ENCODE measurements at regions not wholly inside any gene's neighbourhood (a gene's known extent, or its start where the extent isn't known, plus 50 kb on each side); places are given as distances from the start of the nearest gene placed in this dataset.
"Not testable (repeated sequence)": the region's sequence is repeated elsewhere in the genome, so short reads cannot be mapped to it uniquely, and the experiment has no call there.

DNA sequence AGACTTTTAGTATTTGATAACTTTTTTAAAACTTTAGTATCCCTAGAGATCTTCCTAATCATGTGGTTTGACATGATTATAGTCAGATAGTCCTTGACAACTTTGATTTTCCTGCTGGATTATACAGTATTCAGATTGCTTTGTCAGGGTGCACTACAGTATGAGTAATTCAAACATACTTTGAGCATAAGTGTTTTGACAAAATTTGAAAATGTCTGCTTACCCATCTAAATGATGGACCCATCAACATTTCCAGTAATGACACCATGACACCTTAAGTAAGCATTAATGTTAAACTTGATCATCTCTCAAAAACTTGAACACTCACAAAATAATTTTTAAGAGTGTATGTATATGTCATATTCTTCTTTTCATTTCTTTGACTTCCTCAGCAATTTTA is 514.5 kb upstream of the SMIM31 start:
- no peak for DNase-seq

DNA sequence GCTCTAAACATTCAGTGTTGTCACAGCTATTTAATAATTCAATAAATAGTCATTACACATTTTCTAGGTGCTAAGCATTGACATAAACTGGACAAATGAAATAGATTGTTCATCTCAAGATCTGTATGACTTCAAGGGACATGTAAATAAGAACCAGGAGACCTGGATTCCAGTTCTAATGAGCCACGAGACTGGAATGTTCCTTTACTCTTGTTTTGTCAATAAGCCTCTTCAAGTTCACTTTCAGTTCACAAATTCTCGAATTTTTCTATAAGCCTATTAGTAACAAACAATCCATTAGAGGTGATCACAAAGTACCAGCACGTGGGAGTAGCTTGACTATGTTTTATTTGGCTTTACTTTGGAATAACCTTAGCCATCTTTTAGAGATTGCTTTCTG is 514.0 kb upstream of the SMIM31 start:
- DNase-seq: no peak

DNA sequence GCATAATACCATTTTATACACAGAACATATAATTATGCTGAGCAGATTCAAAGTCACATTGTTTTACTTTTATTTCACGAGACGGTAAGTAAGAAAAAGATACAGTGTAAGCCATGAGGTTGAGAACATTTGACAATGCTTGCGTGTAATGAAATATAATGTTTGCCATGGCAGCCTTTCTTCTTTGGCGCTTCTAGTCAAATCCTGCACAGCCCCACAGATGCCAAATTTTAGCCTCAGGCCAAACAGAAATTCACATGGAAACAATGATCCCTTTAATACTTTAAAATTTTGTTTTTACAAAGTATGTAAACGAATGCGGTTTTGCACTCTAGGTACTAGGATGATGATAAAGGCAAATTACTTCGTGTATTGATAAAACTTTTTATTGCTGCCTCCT is 502.7 kb upstream of the SMIM31 start:
- no peak for DNase-seq

- no peak for DNase-seq
Observed at GRCh38 chr4:164252286-164252685, 501.6 kb upstream of the SMIM31 start.

- no peak for DNase-seq
Observed at GRCh38 chr4:164261831-164262230, 492.1 kb upstream of the SMIM31 start.

DNA sequence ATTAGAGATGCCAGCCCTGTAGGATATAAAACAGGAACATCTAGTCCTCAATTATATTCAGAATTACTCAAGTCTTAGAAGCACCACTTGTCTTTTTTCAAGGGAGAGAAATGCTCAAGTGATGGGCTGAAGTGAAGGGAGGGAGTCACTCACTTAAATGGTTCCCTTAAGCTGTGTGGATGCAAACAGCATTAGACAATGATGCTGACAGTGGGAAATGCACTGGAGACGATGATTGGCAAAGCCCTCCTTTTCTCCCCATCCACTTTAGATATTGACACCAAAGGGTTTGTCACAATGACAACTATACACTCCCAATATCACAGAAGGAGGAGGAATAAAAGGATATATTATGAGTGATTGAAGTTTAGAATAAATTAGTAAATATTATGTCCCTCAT is 491.4 kb upstream of the SMIM31 start:
- not testable (repeated sequence) for DNase-seq

DNA sequence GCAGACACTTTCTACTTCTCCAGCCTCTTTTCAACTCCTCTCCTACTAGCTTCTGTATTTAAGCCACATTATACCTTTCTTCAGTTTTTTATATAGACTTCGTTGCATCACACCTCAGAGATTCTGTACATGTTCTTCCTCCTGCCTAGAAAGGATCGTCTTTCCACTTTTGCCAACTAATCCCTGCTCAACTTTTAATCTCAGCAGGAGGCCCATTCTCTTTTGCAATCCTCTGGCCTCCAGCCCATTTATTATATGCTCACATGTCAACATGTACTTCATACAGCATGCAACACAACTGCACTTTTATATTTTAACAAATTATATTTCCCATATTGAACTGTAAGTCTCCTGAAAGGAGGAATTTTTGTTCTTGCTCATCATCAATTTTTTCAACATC is 476.5 kb upstream of the SMIM31 start:
- not testable (repeated sequence) for DNase-seq

DNA sequence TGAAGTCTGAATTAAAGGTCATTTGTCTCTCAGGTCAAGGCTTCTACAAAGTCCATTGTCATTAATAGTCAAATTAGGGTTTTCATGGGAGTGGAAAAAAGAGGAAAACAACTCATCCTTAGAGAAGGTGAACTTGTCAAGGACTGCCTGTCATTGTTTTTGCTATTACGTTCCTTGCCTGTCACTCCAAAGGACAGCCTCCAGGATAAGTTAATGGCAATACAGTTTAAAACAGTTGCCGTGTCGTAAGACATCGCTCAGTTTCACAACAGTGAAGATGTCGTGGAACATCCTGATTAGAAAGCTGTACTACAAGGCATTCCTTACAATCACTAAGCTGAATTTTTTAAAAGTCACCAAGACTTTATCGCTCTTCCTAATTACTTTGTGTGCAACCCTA is 466.8 kb upstream of the SMIM31 start:
- DNase-seq: no peak

DNA sequence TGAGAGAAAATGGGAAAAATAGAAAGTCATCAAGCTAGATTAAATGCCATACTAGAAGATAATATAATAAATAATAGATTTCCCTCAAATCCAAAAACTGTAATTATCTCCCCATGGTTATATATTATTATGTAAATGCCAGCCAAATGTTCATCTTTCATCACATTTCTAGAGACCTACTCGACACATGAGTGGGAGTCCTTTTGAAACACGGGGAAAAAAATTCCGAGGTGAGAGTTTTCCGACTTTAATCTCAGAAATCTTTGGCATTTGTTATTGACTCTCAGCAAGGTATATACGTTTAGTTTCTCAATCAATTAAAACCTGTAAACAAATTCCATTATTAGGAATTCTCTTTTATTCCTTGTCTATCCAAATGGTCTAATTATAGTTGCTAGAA is 465.4 kb upstream of the SMIM31 start:
- DNase-seq: no peak

GRCh38 chr4:164293203-164293602 is 460.7 kb upstream of the SMIM31 start:
- no peak for DNase-seq

- DNase-seq: no peak
Observed at GRCh38 chr4:164293743-164294142, 460.2 kb upstream of the SMIM31 start.

- no peak for DNase-seq
Observed at GRCh38 chr4:164301430-164301829, 452.5 kb upstream of the SMIM31 start.

DNA sequence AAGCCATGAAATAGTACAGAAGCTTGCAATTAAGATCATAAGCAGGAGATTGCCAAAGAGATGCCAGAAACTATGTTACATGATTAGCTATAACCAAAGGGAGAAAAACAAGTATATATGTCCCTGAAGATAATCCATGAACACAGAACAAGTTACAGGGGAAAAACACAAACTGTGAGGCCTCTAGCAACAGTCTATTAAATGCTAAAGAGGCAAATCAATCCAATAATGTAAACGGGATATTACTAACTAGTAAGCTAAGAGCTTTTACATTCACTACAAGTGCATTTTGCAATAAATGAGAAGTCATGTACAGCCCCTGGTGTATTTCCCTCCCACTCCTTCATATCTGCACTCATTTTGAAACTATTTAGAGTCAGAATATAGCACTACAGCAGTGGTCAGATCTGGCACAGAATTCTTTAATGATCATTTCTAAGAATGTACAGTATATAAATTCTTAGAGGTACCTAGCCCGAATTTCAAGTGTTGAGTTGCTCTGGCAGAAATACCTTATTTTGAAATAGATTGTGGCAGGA is 449.8 kb upstream of the SMIM31 start:
- DNase-seq: no peak

DNA sequence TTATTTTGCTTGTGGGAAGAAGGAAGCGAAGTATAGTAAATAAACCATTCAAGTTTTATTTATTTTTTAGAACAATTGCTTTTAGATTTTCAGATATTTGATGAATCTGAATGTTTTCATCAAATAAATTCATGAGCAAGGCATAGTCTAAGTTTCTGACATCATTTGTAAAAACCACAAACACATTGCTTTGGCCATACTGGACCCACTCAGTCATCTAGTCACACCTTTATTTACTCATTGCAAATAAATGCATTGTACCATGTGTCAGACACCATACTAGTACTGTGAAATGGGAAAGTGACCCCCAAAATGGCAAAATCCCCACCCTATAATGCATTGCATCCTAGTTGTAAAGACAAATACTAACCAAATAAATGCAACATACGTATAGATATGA is 449.1 kb upstream of the SMIM31 start:
- no peak for DNase-seq

- DNase-seq: no peak
Observed at GRCh38 chr4:164307262-164307661, 446.7 kb upstream of the SMIM31 start.

- no peak for DNase-seq
Observed at GRCh38 chr4:164312671-164313070, 441.3 kb upstream of the SMIM31 start.

DNA sequence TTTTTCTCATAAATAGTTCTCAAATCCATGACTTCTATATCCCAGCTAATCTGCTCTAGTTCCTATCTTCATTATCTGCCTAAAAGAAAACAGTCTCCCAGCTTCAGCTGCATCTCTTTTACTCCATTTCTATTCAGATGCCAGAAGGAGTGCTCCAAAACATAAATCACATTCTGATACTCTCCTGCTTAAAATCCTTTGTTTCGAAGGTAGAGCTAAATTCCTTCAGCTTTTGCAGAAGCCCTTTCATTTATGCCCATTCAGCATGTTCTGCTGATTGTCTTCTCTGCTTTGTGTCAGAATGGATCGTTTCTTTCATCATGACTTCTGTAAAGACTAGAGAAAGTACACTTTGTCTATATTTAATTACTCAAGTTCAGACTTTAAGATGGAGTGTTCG is 440.1 kb upstream of the SMIM31 start:
- DNase-seq: no peak

DNA sequence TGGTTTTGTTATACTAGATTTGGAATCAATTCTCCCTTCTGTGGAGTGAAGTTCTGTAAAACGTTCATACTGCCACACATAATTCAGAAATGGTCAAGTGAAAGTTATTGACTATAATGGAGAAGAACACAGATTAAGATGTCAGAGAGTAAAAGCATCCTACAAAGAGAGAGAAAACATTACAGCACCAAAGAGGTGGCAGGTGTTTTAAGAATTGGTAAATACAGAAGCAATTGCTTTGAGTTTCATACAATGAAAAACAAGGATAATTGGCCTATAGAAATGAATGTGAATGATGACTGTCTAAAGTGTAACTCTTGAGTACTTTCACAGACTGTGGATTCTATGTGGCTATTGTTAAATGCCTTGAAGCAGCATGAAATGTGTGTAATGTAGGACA is 435.6 kb upstream of the SMIM31 start:
- DNase-seq: no peak

DNA sequence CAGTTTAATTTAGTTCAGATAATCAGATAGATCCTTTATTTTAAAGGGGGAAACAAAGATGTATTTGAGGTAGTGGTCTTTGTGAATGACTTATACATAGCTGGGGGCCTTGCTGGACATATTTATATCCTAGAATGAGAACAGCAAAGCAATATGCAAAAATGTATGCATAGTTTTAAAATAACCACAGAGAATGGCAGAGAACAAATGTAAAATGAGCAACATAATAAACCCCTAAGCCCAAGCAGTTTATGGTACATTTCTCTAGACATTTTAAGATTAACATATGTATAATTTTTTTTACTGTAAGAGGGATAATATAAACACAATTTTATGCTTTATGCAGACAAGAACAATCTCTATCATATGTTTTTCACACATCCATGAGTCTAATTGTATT is 434.2 kb upstream of the SMIM31 start:
- DNase-seq: no peak

- DNase-seq: no peak
Observed at GRCh38 chr4:164320847-164321246, 433.1 kb upstream of the SMIM31 start.

DNA sequence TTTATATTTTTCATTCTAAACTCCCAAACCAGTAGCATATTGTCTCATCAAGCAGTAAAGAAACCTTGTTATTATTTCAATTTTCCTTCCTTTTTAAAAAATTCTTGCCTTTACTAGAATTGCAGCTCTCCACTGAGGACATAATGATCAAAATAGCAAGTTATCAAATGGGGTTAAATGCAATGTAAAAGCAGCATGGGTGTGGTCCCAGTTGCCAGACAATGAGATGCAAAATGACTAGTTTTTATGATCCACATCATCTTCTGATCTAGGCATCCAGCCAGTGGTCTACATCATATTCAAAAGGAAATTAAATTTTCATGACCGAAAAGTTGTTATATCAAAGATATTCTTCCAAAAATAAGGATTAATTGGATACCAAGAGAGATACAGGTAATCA is 427.9 kb upstream of the SMIM31 start:
- no peak for DNase-seq

DNA sequence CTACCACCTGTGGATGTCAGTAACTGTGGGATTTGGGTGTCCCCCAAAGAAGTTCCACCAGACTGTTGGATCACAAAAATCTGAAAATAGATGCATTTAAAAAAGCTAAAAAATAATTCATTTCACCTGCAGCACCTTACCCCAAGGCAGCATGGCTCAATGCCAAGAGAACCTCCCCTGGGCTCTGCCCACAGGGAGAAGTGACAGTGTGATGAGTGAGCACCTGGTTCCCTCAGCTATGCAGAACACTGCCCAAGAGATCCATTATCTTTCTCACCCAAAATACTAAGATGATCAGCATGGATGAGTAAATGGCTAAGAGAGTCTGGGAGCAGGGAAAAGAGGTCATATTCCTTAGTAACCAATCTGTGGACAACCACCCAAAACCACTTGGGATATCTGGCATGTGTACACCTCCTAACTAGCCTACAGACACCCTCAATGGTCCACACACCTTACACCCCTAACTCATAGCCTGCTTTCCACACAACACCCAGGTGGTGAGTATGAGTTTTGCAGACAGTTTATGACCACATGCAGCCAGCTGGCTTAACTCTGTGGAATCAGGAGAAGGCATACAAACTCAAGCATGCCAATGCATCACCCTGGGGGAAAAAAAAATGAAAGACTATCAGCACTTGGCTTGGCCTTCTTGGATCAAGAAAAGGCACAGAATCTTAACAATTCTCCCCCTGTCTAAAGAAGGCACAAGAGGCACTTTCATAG is 416.5 kb upstream of the SMIM31 start:
- no peak for DNase-seq

DNA sequence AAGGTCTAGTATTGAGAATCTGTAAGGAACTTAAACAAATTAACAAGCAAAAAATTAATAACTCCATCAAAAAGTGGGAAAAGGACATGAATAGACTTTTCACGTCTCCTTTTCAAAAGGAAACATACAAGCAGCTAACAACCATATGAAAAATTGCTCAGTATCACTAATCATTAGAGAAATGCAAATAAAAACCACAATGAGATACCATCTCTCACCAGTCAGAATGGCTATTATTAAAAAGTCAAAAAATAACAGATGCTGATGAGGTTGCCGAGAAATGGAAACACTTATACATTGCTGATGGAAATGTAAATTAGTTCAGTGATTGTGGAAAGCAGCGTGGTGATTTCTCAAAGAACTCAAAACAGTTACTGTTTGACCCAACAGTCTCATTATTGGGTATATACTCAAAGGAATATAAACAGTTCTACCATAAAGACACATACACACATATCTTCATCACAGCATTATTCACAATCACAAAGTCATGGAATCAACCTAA is 410.4 kb upstream of the SMIM31 start:
- DNase-seq: no peak

DNA sequence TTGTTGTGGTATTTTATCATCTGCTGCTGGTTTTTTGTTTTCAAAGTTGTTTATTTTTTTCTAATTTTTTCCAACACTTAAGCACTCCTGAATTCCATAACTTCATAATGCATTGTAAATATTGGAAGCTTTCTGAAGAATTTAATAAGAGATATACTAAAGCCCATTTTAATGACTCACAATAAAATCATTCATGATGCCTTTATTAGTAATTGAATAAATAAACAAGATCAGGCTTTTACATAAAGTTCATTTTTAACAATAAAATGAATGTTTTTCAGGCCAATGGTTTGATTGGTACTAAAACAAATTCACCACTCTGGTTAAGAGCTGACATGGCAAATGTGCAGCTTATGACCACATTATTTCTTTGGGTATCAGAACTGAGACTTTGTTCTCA is 408.2 kb upstream of the SMIM31 start:
- no peak for DNase-seq

- DNase-seq: no peak
Observed at GRCh38 chr4:164350061-164350460, 403.9 kb upstream of the SMIM31 start.
